Ammon's horn (tissue), 1 donor: ENCODE measurements at regions not wholly inside any gene's neighbourhood (a gene's known extent, or its start where the extent isn't known, plus 50 kb on each side); places are given as distances from the start of the nearest gene placed in this dataset.
"Not testable (repeated sequence)": the region's sequence is repeated elsewhere in the genome, so short reads cannot be mapped to it uniquely, and the experiment has no call there.

Experiments
- DNase-seq: peaks from one replicate; pipeline ENCODE4 v3.0.0-alpha.2; 2016; ENCODE audit warnings: low spot score

DNA sequence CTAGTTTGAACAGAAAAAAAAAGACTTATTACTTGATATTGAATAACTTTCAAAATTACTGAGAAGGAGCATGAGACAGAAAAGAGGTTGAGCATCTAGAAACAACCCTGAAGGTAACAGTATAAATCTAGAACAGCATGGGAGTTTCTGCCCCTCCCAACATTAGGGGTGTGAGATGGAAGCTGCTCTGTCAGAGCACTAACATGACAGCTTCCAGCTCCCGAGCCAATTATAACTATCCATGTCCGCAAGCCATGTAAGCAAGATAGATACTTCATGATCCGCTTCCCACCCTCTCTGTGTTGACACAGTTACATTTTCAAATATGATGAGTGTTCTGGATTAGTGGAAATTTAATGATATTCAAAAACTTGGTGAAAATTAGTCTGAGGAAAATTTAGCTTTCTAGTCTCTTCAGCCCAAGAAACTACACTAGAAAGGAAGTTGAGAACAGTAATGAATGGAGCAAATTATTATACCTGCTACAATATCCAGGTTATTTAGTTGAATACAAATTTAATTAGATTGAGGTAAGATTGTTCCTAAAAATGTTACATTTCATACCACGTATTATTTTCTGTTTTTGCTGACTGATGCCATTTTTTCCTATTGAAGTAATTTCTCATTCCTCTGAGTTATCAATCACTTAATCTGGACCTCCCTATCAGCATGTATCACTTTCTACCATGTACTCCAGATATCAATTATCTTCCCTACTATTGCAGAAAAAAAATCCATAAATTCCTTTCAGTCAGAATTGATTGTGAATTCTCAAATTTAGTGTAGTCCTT is 129.3 kb upstream of the SLIT2 start:
- no peak for DNase-seq

DNA sequence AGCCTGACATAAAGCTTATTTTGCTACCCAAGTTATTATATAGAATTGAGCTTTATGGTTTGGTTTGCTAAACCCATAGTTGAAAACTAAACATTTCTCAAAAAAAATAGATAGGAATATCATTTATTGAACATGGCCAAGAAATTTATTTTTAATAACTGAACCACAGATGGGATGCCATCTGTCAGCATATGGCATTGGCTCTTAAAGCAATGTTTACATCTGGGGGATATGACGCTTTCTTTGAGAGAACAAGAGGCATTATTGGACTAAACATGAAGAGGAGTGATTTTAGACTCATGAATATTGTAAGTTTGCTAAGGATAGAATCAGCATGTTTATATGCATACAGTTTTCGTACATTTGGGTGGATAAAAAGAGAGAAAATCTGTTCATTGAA is 132.6 kb upstream of the SLIT2 start:
- DNase-seq: peak; percentile 17

DNA sequence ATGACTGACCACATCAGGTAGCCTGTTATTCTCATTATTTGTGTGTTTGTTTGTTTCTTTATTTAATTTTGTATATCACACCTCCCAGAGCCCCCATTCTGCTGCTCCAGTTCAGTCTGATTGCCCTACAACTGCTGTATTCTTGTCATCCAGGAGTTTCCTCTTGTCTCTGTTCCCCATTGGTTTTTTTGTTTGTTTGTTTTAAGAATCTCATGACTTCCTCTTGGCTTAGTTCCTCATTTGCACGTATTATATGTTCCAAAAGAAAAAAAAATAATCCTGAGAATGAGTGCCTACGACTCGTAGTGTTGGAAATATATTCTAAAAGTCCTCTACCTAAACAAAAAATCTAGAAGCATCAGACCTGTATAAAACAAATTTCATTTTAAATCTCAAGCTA is 142.3 kb upstream of the SLIT2 start:
- DNase-seq: no peak

DNA sequence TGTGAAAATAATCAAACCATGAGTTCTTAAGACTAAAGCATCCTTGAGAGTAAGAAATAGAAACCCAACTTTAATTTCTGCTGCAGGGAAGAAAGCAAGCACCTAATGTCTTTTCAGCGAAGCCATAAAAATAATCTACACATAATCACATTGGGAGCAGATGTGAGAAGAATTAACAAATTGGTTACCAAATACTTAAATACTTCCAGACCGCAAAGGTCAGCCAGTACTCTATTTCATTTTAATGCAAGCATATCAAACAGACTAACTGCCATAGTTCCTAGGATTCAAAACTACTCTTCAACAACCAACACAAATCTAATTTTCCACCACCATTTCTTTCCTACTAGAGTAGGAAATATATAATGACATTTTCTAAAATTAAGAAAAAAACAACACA is 144.8 kb upstream of the SLIT2 start:
- DNase-seq: no peak

DNA sequence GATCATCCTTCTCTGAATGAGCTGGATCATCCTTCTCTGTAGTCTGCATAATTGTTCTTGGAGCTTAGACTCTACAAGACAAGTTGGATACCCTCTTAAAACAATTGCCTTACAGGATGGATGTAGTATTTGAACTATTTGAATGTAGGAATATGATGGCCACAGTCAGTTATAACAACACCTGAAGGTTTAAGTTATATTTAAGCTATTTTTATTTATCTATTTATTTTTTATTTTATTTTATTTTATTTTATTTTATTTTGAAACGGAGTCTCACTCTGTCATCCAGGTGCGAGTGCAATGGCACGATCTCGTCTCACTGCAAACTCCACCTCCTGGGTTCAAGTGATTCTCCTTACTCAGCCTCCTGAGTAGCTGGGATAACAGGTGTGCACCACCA is 149.9 kb upstream of the SLIT2 start:
- DNase-seq: no peak

DNA sequence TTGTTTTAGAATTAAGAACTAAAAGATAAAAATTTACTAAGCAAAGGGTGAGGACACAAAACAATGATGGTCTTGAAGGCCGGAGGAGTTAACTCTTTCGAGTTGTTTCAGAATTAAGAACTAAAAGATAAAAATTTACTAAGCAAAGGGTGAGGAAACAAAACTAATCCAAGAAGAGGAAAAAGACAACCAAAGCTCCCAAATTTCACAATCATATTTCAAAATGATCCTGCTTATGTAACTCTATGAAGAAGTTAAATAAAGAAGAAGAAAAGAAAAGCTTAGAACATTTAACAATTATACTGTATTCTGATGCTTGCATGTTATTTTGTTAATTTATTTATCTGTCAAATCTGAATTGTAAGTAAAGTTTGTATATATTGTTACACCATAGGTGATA is 154.8 kb upstream of the SLIT2 start:
- DNase-seq: no peak

DNA sequence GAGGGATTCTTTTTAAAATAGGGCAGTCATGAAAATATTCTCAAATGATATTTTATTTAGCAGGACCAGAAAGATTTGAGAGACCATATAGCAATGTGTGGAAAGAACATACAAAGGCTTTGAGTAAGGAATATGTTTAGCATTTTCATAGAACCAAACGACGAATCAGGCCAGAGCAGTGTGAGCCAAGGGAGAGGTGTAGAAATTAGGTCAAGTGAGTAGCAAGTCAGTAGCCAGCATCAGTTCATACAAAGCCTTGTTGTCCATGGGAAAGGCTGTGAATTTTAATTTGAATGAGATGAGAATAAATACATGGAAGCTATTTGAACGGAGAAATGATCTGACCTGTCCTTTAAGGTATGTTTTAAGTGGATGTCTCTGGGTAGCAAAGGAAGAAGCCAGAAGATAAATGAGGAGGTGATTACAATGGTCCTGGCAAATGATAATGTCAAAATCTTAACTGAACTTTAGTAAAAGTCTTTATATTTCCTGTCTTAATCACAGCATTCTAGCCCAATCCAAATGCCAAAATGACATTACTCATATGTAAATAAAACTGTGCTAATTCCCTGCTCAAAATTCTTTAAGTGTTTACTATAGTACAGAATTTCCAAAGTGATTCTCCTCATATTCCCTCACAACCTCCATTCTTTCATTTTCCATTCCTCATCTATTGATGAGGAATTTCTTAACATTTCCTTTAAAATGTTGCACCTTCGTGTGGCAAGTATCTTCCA is 155.7 kb upstream of the SLIT2 start:
- DNase-seq: no peak

DNA sequence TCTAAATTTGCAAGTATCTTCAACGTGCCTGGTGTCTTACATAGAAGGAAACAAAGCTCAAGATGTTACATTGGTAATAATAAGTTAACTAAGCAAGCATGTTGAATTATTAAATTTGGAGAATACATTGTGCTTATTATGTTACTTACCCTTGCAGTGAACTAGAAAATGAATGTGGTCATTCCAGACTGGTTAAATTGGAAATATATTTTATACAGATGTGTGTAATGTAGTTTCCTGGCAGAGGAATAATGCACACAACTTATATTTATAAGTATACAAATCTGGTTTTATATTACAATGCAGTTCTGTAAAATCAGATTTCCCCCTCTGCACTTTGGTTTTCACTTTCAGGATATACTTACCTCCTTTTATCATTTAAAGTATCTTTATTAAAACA is 159.9 kb upstream of the SLIT2 start:
- DNase-seq: no peak

DNA sequence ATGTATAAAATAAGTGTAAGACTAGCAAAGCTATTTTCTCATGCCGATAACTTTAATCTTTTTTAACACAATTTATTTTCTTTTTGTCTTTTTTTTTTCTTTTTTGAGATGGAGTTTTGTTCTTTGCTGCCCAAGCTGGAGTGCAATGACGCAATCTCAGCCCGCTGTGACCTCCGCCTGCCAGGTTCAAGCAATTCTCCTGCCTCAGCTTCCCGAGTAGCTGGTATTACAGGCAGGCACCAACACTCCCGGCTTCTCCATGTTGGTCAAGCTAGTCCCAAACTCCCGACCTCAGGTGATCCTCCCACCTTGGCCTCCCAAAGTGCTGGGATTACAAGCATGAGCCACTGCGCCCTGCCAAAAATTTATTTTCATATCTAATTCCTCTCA is 164.2 kb upstream of the SLIT2 start:
- DNase-seq: no peak

DNA sequence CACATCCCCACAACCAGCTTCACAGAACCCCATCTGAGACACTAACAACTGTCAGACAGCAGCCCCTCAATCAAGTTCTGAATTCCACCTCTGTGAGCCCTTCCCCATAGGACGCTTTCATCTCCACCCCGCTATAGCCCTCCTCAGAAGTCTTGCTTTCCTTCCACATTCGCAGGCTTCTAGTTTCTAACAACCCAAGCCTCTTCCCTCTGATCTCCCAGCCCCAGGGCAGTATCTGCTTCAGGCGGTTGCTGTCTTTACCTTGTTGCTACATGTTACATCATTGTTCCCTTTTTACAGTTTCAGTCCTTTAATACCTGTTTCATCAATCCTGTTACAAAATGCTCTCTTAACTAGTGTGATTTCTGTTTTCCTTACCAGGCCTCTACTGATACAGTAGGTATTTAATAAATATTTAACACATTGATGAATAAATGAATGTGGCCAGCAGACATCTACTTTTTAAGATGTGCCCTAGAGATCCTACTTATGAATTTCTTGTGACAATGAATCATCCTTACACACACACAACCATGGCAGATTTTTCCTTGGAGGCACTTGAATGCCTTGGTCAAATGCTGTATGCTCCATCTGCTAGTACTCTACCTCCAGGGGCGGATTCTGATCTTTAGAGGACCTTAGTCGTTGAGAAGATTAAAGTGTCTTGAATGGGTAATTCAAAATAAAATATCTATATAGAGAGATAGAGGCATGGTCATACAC is 164.7 kb upstream of the SLIT2 start:
- DNase-seq: no peak

DNA sequence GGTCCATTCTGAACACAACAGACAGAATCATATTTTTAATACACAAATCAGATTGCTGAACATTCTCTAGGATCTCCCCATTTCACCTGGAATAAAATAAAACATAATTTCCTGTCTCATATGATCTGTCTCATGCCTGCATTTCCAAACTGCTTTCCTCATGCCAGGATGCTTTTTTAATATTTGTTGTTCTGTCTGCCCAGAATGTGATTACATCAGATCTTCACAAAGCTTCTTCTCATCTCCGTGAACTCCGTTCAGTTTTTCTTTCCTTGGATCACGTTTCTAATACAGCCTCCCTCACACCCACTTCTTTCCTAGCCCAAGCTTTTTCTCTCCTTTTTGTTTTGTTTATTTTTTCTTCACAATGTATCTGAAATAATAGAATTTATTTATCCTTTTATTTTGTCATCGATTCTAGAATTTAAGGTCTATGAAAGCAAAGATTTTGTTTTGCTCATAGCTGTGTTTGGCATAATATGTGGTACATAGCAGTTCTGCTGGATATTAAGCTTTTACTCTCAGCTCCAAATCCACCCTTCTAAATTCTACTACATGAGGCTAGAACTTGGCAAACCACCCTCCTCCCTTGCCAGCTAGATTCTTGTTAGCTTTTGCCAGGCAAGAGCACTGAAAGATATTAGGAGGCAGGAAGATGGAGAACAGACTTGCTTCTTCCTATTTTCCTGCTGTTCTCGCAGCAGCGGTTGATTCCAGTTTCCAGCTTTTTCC is 165.5 kb upstream of the SLIT2 start:
- DNase-seq: peak; percentile 21

DNA sequence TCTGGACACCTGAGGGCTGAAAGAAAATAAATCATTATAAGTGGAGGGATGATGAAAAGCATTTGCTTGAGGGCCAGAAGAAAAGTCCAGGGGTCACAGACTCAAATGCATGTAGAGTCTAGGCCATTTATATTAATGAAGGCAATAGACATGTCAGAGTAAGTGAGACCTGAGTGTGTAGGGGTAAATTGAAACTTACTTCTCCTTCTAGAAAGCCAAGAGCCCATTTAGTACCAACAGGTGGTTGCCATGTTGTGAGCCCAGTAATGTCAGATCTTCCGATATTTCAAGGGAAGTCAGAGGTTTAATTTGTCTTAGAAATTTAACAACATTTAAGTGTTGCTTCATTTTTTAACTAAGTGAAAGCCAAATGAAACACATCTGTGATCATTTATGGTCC is 166.1 kb upstream of the SLIT2 start:
- no peak for DNase-seq

DNA sequence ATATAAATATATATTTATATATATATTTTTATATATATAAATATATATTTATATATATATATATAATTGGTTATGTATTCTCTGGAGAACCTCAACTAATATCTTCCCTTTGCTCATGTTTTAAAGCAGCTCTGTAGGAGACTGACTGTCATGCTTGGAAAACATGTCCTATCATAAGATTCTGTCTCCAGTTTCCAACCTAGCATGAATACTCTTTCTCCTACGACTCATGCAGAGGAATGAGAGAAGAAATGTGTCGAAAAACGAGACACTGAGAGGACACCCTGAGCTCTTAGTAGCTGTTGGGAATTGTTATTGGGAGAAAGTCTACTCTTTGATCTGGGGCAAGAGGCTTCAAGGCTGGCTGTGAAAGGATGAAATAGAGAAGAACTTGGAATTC is 166.5 kb upstream of the SLIT2 start:
- no peak for DNase-seq

DNA sequence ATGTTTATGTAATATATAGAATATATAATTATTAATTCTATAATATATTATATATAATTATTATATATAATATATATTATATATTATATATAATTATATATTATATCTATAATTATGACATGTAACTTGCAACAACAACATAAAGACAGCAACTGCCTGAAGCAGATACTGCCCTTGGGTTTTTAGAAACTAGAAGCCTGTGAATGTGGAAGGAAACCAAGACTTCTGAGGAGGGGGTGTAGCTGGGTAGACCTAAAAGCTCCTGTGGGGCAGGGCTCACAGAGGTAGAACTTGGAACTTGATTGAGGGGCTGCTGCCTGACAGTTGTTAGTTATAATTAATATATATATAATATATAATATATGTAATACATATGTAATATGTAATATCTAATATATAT is 167.2 kb upstream of the SLIT2 start:
- DNase-seq: no peak

DNA sequence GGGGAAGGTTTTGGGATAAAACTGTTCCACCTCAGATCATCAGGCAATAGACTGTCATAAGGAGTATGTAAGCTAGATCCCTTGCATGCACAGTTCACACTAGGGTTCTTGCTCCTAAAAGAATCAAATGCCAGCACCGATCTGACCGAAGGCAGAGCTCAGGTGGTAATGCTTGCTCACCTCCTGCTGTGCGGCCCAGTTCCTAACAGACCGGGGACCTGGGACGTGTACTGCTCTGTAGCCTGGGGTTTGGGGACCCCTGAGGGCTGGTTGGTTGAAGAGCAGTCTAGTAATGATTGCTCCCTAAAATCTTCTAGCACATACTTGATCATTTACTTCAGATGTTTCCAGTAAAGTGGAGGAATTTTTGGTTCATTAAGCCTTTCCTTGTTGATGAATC is 173.1 kb upstream of the SLIT2 start:
- no peak for DNase-seq

DNA sequence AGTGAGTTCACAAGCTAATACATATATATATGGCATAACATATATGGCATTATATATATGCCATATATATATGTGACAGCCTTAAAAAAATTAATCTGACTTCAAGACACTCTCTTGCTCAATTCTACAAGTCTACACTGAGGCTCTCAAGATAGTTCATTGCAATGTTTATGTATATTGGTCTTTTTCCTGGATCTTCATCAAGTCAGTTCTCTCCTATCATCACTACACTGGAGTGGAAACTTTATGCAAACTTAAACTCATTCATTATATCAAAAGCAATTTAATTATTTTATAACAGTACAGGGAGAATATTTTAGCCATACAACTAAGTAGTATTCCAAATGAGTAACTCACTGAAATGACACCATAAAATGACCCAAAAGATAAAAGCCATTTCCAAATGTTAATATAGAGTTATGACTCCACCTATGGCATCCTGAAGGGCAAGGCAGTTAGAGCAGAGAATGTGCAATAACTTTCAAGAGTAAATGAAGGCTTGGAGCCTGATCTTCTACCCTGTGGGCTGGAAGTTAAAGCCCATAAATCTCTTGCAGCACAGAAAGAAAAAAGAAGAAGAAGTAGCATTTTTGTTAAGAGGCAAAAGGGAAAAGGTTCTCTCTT is 176.3 kb upstream of the SLIT2 start:
- no peak for DNase-seq

DNA sequence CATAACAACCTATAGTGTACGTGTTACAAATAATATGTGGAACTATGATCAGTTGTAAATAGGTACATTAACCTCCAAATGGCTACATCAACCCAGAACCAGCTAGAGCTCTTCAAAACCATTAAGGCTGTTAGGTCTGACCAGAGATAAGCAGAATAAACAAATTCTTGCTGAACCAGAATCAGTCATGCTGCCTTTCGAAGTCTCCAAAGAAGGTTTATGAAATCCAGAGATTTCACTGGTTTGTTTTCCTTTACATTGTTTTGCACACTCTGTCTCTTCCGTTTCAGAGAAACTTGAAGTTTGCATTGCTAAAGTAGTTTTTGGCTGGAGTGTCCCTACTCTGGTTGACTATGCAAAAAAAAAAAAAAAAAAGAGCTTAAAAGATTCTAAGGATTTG is 177.3 kb upstream of the SLIT2 start:
- DNase-seq: no peak

DNA sequence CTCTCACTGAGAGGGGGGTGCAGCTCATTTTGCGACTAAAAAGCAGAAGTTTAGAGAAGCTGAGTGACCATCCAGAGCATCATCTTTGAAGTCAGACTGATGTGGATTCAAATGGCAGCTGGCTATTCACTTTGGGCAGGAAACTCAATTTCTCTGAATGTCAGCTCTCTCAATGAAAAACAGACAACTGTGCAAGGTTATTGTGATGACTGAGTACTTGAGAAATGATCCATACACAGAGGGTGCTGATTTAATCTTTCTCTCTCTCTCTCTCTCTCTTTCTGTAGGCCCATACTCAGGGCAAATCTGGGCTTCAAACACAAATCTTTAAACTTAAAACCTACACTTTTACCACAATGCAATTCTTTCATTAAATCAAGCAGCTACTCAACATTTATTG is 185.8 kb upstream of the SLIT2 start:
- DNase-seq: no peak

DNA sequence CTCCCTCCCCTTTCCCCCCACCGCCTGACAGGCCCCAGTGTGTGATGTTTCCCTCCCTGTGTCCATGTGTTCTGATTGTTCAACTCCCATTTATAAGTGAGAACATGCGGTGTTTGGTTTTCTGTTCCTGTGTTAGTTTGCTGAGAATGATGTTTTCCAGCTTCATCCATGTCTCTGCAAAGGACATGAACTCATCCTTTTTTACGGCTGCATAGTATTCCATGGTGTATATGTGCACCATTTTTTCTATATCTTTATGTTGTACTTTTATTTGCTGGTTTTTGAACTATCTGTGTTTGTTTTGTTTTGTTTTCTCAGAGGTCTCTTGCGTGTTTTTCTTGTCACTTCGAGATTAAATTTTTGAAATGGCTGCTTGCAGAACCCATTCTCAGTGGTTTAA is 188.8 kb upstream of the SLIT2 start:
- not testable (repeated sequence) for DNase-seq

DNA sequence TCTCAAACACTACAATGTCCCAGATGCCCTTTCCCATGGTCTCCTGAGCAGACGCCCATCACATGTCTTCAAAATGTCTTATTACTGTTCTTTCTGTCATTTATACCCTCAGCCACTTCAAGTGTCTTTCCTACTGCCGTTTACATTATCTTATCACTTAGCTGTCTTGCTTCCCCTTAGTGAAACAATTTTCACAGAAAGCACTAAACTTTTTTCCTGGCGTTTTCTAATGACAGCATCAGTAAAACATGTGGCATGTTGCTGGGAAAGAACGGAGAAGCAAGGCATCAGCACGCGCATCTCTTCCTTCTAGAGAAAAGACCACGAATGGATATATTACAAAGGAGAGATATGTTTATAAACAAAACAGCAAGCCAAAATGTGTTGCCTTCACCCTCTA is 189.7 kb upstream of the SLIT2 start:
- DNase-seq: no peak

DNA sequence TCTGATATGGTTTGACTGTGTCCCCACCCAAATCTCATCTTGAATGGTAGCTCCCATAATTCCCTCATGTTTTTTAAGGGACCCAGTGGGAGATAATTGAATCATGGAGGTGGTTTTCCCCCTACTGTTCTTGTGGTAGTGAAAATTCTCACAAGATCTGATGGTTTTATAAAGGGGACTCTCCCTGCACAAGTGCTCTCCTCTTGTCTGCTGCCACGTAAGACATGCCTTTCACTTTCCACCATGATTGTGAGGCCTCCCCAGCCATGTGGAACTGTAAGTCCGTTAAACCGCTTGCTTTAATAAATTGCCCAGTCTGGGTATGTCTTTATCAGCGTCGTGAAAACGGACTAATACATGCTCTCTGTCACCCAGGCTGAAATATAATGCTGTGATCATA is 200.9 kb upstream of the SLIT2 start:
- no peak for DNase-seq

DNA sequence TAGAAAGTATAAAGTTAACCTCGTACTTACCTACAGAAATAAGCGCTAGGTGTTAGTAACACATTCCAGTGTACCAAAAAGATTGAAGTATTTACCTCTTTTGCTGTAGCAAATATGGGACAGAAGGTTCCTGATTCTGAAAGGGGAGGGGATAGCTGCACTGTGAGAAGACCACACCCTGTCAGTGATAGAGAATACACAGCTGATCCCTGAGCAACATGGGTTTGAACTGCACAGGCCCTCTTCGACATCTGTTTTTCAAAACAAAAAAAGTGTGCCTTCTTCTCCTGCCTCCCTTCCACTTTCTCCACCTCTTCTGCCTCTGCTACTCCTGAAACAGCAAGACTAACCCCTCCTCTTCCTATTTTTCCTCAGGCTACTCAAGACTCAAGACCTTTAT is 201.8 kb upstream of the SLIT2 start:
- no peak for DNase-seq
